ENCODE measurements at regions not wholly inside any gene's neighbourhood (a gene's known extent, or its start where the extent isn't known, plus 50 kb on each side); places are given as distances from the start of the nearest gene placed in this dataset.

DNA sequence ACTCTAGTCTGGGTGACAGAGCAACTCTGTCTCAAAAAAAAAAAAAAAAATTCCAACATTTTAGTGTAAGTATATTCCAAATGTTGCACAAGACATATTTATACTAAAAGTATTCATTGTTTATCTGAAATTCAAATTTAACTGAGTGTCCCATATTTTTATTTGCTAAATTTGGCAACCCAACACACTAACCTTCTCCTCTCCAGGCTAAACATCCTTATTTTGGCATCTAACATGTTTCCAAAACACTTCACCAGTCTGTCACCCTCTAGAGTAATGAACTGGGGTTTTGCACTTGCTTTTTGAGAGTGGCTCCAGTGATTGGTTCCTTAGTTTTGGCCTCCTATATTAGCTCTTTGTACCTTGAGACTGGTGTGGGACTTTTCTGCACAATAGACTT, 243.4 kb upstream of the SALL1 start:
- Histone ChIP-seq H3K9ac (ENCODE audit: insufficient read depth, low read depth, low read length) (no peak overlapping the region), H3K4me3 (replicated peaks in 1 of 3; ENCODE audit: insufficient read depth in 1 of 3, low read depth in 2 of 3, low read length in 3 of 3) (no peak overlapping the region), H3K79me2 (ENCODE audit: insufficient read depth, low read length) (no peaks in the 10 kb centered on the region), H3K36me3 (replicated peaks in 1 of 2; ENCODE audit: control insufficient read depth in 1 of 2, insufficient read depth in 2 of 2, low read length in 2 of 2) (no peaks in the 10 kb centered on the region), H3K4me2 (ENCODE audit: low read depth, low read length) (no peak overlapping the region), H2AFZ (ENCODE audit: low read length) (no peak overlapping the region), H3K27ac (ENCODE audit: extremely low read length, insufficient read depth, low read length) (no peak overlapping the region), H3K27me3 (ENCODE audit: control insufficient read depth in 1 of 2, insufficient read depth in 2 of 2, low read length in 2 of 2) (no peaks in the 10 kb centered on the region), H4K20me1 (ENCODE audit: insufficient read depth, low read length) (no peaks in the 10 kb centered on the region), H3K9me3 (ENCODE audit: low read length) (no peaks in the 10 kb centered on the region), H3K4me1 (ENCODE audit: insufficient read depth, low read length) (no peaks in the 10 kb centered on the region)
- ChIA-PET CTCF (ENCODE audit: low intra/inter-chr PET ratio, low total read pairs) (no interaction called here), POLR2A (no interaction called here)
- DNase-seq (ENCODE audit: low spot score) (no peak), FAIRE-seq (no peak), ATAC-seq (no peak)
- no TSS peak for BruUV-seq (replicated peaks)
- intact Hi-C loops (cut with micrococcal nuclease; ENCODE audit: unreplicated experiment): no loop called here
- TF ChIP-seq UBTF (CRISPR knock-in tag; IDR thresholded peaks at IDR 0.05): no peak
- in situ Hi-C loops (cut with HindIII; ENCODE audit: extremely low pct_ligation_motif_present, low pct_unique_long_range_greater_than_20kb): no loop called here

DNA sequence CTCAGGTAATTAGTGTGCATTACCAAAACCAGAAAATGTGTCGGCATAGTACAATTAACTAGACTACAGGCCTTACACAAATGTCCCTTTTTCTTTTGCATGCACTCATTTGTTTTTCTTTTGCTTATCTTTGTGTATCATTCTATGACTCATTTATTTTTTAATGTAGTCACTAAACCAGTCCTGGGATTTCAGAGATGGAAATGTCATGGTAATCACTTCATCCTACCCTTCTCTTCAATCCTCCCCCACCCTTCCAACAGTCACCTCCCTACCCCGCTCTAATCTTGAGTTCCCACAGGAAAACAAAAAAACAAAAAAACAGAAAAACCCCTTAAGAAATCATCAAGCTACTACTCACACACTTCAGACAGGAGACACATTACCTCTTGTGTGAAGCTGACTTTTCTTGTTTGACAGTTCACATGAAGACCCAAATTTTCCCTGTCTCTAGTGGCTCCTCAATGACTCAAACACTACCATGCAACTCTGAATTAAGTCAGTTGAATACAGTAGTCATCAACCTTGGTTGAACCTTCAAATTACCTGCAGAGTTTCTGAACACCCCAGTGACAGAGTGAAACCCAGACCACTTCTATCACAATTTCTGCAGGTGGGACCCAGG, 242.4 kb upstream of the SALL1 start:
- no peak overlapping the region for H2AFZ ChIP-seq (ENCODE audit: low read length)
- H3K9me3 ChIP-seq (ENCODE audit: low read length): no peaks in the 10 kb centered on the region
- in situ Hi-C loops (cut with HindIII; ENCODE audit: extremely low pct_ligation_motif_present, low pct_unique_long_range_greater_than_20kb): no loop called here
- 53% methylated on average over 2 of the region's 2 CpGs for WGBS (ENCODE audit: low lambda C conversion rate)
- no peak overlapping the region for H3K4me2 ChIP-seq (ENCODE audit: low read depth, low read length)
- FAIRE-seq (no peak), ATAC-seq (no peak), DNase-seq (ENCODE audit: low spot score) (no peak)
- H3K27me3 ChIP-seq (ENCODE audit: control insufficient read depth in 1 of 2, insufficient read depth in 2 of 2, low read length in 2 of 2): no peaks in the 10 kb centered on the region
- ChIA-PET POLR2A (no interaction called here), CTCF (ENCODE audit: low intra/inter-chr PET ratio, low total read pairs) (no interaction called here)
- no TSS peak for BruUV-seq (replicated peaks)
- no peaks in the 10 kb centered on the region for H4K20me1 ChIP-seq (ENCODE audit: insufficient read depth, low read length)
- H3K4me1 ChIP-seq (ENCODE audit: insufficient read depth, low read length): no peaks in the 10 kb centered on the region
- no peak overlapping the region for H3K4me3 ChIP-seq (replicated peaks in 1 of 3; ENCODE audit: insufficient read depth in 1 of 3, low read depth in 2 of 3, low read length in 3 of 3)
- no peak overlapping the region for H3K9ac ChIP-seq (ENCODE audit: insufficient read depth, low read depth, low read length)
- H3K36me3 ChIP-seq (replicated peaks in 1 of 2; ENCODE audit: control insufficient read depth in 1 of 2, insufficient read depth in 2 of 2, low read length in 2 of 2): no peaks in the 10 kb centered on the region
- TF ChIP-seq HOXD1 (CRISPR knock-in tag; IDR thresholded peaks at IDR 0.05) (no peak), TEF (CRISPR knock-in tag; IDR thresholded peaks at IDR 0.05) (no peak)
- TF ChIP-seq, protein P1, sequence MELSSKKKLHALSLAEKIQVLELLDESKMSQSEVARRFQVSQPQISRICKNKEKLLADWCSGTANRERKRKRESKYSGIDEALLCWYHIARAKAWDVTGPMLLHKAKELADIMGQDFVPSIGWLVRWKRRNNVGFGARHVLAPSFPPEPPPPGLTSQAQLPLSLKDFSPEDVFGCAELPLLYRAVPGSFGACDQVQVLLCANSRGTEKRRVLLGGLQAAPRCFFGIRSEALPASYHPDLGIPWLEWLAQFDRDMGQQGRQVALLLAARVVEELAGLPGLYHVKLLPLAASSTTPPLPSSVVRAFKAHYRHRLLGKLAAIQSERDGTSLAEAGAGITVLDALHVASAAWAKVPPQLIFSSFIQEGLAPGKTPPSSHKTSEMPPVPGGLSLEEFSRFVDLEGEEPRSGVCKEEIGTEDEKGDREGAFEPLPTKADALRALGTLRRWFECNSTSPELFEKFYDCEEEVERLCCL (CRISPR knock-in tag; IDR thresholded peaks at IDR 0.05; ENCODE audit: borderline replicate concordance): no peak
- H3K79me2 ChIP-seq (ENCODE audit: insufficient read depth, low read length): no peaks in the 10 kb centered on the region
- intact Hi-C loops (cut with micrococcal nuclease; ENCODE audit: unreplicated experiment): no loop called here
- H3K27ac ChIP-seq (ENCODE audit: extremely low read length, insufficient read depth, low read length): no peak overlapping the region
